ENCODE measurements at regions not wholly inside any gene's neighbourhood (a gene's known extent, or its start where the extent isn't known, plus 50 kb on each side); places are given as distances from the start of the nearest gene placed in this dataset.

- no peak overlapping the region for H3K27ac Mint-ChIP-seq
Observed at GRCh38 chr5:44605926-44606325, 202.8 kb upstream of the MRPS30 start.

DNA sequence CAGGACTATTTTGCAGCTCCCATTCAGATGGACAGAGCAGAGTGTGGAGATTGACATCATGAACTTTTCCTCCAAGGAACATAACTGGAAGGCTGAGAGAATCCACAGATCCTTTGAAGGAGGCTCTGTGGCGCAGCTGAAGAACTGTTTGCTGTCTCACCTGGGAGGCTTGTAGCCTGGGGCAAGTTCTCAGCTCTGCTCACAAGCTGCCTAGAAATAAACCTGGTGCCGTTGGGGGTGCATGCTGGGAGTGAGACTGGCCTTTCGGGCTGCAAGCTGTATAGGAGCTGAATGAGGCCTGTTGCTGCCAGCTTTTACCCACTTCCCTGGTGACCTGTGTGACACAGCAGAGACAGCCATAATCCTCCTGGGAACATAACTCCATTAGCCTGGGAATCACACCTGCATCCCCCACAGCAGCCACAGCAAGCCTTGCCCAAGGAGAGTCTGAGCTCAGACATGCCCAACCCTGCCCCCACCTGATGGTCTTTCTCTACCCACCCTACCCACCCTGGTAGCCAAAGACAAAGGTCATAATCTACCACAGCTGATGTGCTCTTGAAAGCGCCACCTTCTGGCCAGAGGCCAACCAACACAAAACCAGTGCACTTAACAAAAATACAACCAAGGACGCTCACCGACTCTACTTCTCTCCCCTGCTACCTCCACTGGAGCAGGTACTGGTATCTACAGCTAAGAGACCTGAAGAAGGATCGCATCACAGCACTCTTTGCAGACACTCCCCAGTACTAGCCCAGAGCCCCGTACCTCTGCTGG lies 205.1 kb upstream of the MRPS30 start:
- H3K27ac ChIP-seq (ENCODE audit: low read depth, low read length), result no peak overlapping the region
- H3K27me3 ChIP-seq (ENCODE audit: control insufficient read depth, insufficient read depth, low read length, poor library complexity, severe bottlenecking), result no peaks in the 10 kb centered on the region
- Mint-ChIP-seq H3K27ac (no peak overlapping the region), H3K36me3 (ENCODE audit: low read depth) (no peaks in the 10 kb centered on the region), H3K9me3 (peaks cover 16% of the 10 kb centered on the region), H3K4me1 (no peaks in the 10 kb centered on the region), H3K27me3 (ENCODE audit: insufficient read depth) (no peaks in the 10 kb centered on the region), H3K4me3 (no peak overlapping the region)
- no peak overlapping the region for H3K9ac ChIP-seq (ENCODE audit: extremely low read depth, low read length, poor library complexity, severe bottlenecking)
- H3K36me3 ChIP-seq (ENCODE audit: control insufficient read depth, insufficient read depth, low read length), result no peaks in the 10 kb centered on the region
- DNase-seq, result peak; percentile 83
- WGBS, 2 experiments (ENCODE audit: insufficient coverage in 1 of 2, insufficient read length in 1 of 2), result 80% methylated on average over 8 of the region's 8 CpGs; no CpG with 5 or more reads in 1 of the 2 experiments
- H3K9me3 ChIP-seq (ENCODE audit: control insufficient read depth, low read length), result peaks cover 14% of the 10 kb centered on the region
- no peaks in the 10 kb centered on the region for H3K4me1 ChIP-seq (ENCODE audit: control insufficient read depth, insufficient read depth, low read length)
- peak; percentile 74 for TF ChIP-seq CTCF (conservative IDR thresholded peaks at IDR 0.05)
- H3K4me3 ChIP-seq (ENCODE audit: low read length), result no peak overlapping the region

More at GRCh38 chr5:44605926-44606325, 202.8 kb upstream of the MRPS30 start:
- peaks cover 16% of the 10 kb centered on the region for H3K9me3 Mint-ChIP-seq
- peaks cover 14% of the 10 kb centered on the region for H3K9me3 ChIP-seq (ENCODE audit: control insufficient read depth, low read length)
- 95 to 100% methylated on average over 1 to 5 of the region's 5 CpGs for WGBS, 2 experiments (ENCODE audit: insufficient coverage in 1 of 2, insufficient read length in 1 of 2)
- H3K27ac ChIP-seq (ENCODE audit: low read depth, low read length), result no peak overlapping the region
- H3K27me3 Mint-ChIP-seq (ENCODE audit: insufficient read depth), result no peaks in the 10 kb centered on the region
- no peaks in the 10 kb centered on the region for H3K4me1 Mint-ChIP-seq
- H3K9ac ChIP-seq (ENCODE audit: extremely low read depth, low read length, poor library complexity, severe bottlenecking), result no peak overlapping the region
- H3K4me3 ChIP-seq (ENCODE audit: low read length), result peak overlapping the region; percentile 33
- no peaks in the 10 kb centered on the region for H3K36me3 ChIP-seq (ENCODE audit: control insufficient read depth, insufficient read depth, low read length)
- H3K4me1 ChIP-seq (ENCODE audit: control insufficient read depth, insufficient read depth, low read length), result no peaks in the 10 kb centered on the region
- no peak for TF ChIP-seq CTCF (conservative IDR thresholded peaks at IDR 0.05)
- no peaks in the 10 kb centered on the region for H3K27me3 ChIP-seq (ENCODE audit: control insufficient read depth, insufficient read depth, low read length, poor library complexity, severe bottlenecking)
- no peak for DNase-seq
- H3K4me3 Mint-ChIP-seq, result no peak overlapping the region
- no peaks in the 10 kb centered on the region for H3K36me3 Mint-ChIP-seq (ENCODE audit: low read depth)

DNA sequence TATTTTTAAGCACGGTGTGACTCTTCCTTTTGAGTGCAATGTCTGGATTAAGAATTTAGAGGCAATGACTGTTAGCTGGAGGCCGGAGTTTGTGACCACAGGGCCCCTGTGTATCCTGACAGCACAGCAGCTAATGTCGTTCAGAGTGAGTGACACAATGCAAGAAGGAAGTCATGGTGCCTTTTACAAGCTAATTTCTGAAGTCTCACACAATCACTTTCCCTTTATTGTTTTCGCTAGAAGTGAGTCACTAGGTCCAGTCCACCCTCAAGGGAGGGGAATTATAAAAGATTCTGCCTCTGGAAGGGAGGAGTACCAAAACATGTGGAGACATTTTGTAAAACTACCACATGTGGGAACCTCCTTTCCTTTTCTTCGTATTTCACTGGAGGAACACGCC lies 185.5 kb upstream of the FGF10 start:
- TF ChIP-seq CTCF (conservative IDR thresholded peaks at IDR 0.05), result no peak
- 83 to 89% methylated on average over 2 to 6 of the region's 6 CpGs for WGBS, 2 experiments (ENCODE audit: insufficient coverage in 1 of 2, insufficient read length in 1 of 2)
- no peak for DNase-seq
- H3K9me3 ChIP-seq (ENCODE audit: control insufficient read depth, low read length), result no peaks in the 10 kb centered on the region
- Mint-ChIP-seq H3K4me1 (no peaks in the 10 kb centered on the region), H3K27ac (no peak overlapping the region), H3K4me3 (no peak overlapping the region), H3K36me3 (ENCODE audit: low read depth) (no peaks in the 10 kb centered on the region), H3K27me3 (ENCODE audit: insufficient read depth) (no peaks in the 10 kb centered on the region), H3K9me3 (peaks cover 20% of the 10 kb centered on the region)
- no peaks in the 10 kb centered on the region for H3K4me1 ChIP-seq (ENCODE audit: control insufficient read depth, insufficient read depth, low read length)
- H3K4me3 ChIP-seq (ENCODE audit: low read length), result no peak overlapping the region
- no peak overlapping the region for H3K27ac ChIP-seq (ENCODE audit: low read depth, low read length)
- H3K36me3 ChIP-seq (ENCODE audit: control insufficient read depth, insufficient read depth, low read length), result no peaks in the 10 kb centered on the region
- no peaks in the 10 kb centered on the region for H3K27me3 ChIP-seq (ENCODE audit: control insufficient read depth, insufficient read depth, low read length, poor library complexity, severe bottlenecking)
- no peak overlapping the region for H3K9ac ChIP-seq (ENCODE audit: extremely low read depth, low read length, poor library complexity, severe bottlenecking)
